Glutamatergic neuron (in vitro differentiated cells): ENCODE measurements at regions not wholly inside any gene's neighbourhood (a gene's known extent, or its start where the extent isn't known, plus 50 kb on each side); places are given as distances from the start of the nearest gene placed in this dataset.

Experiments used
- DNase-seq: peaks from one replicate; pipeline ENCODE4 v3.0.0; 2022
- H3K27ac Mint-ChIP-seq: one replicate; pipeline ENCODE4 v1.8.0; 2020; ENCODE audit warnings: mild to moderate bottlenecking, mixed read lengths, inconsistent platforms; ENCODE audit not compliant: unreplicated experiment
- H3K27me3 Mint-ChIP-seq: one replicate; pipeline ENCODE4 v1.8.0; 2020; ENCODE audit warnings: mild to moderate bottlenecking, moderate library complexity, mixed read lengths, inconsistent platforms; ENCODE audit not compliant: unreplicated experiment
- H3K36me3 Mint-ChIP-seq: one replicate; pipeline ENCODE4 v1.8.0; 2020; ENCODE audit warnings: mild to moderate bottlenecking, mixed read lengths, inconsistent platforms; ENCODE audit not compliant: unreplicated experiment
- H3K4me1 Mint-ChIP-seq: one replicate; pipeline ENCODE4 v1.8.0; 2020; ENCODE audit warnings: mild to moderate bottlenecking, low read depth, mixed read lengths, inconsistent platforms; ENCODE audit not compliant: unreplicated experiment
- H3K4me3 Mint-ChIP-seq: one replicate; pipeline ENCODE4 v1.8.0; 2020; ENCODE audit warnings: mild to moderate bottlenecking, mixed read lengths, inconsistent platforms; ENCODE audit not compliant: unreplicated experiment
- H3K9me3 Mint-ChIP-seq: one replicate; pipeline ENCODE4 v1.8.0; 2020; ENCODE audit warnings: mild to moderate bottlenecking, moderate library complexity, mixed read lengths, inconsistent platforms; ENCODE audit not compliant: unreplicated experiment
- CTCF ChIP-seq: fragments of 200-600 bp; sonication (generic); IDR thresholded peaks from one replicate; pipeline ENCODE4 v1.5.0; 2021; ENCODE audit not compliant: partially characterized antibody, unreplicated experiment

GRCh38 chr9:88813638-88814209, 177.5 kb upstream of the S1PR3 start:
- Mint-ChIP-seq H3K4me3 (no peak overlapping the region), H3K27ac (no peak overlapping the region), H3K9me3 (no peaks in the 10 kb centered on the region), H3K27me3 (no peaks in the 10 kb centered on the region), H3K4me1 (peaks cover 2% of the 10 kb centered on the region), H3K36me3 (no peaks in the 10 kb centered on the region)
- DNase-seq = no peak
- no peak for TF ChIP-seq CTCF

DNA sequence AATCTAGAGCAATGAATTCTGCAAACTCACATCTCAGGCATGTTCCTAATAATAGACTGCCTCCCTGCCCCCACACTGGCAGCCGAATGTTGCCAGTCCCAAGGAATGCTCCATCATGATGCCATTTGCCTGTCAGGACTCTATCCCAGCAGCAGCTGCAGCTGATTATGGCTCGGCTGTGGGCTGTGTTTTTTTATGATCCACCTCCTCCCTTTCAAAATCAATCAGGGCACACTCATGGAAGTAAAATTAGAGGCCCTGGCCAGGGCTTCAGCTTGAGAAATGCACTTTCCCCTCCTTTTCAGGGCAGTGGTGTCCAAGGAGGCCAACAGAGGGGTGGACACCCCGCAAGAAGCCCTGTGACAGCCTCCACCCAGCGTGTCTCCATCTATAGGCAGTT, 176.7 kb upstream of the S1PR3 start:
- Mint-ChIP-seq H3K27ac (no peak overlapping the region), H3K4me1 (peaks cover 7% of the 10 kb centered on the region), H3K9me3 (no peaks in the 10 kb centered on the region), H3K4me3 (no peak overlapping the region), H3K36me3 (no peaks in the 10 kb centered on the region), H3K27me3 (no peaks in the 10 kb centered on the region)
- no peak for TF ChIP-seq CTCF
- no peak for DNase-seq

GRCh38 chr9:88816141-88816540, 175.1 kb upstream of the S1PR3 start:
- Mint-ChIP-seq H3K4me3 (no peak overlapping the region), H3K4me1 (peaks cover 7% of the 10 kb centered on the region)
- no peak for TF ChIP-seq CTCF

DNA sequence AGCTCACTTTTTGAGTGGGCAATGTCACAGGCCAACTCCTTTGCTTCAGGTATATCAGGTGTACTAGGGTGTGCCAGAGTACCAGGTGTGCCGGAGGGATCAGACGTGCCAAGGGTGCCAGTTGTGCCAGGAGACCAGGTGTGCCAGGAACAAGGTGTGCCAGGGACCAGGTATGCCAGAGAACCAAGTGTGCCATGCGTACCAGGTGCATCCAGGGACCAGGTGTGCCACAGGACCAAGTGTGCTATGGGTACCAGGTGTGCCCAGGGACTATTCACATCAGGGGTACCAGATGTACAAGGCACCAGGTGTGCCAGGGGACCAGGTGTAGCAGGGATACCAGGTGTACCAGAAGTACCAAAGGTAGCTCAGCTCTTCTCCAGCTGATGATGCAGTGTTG, 174.7 kb upstream of the S1PR3 start:
- H3K27me3 Mint-ChIP-seq = no peaks in the 10 kb centered on the region
- peaks cover 1% of the 10 kb centered on the region for H3K9me3 Mint-ChIP-seq
- no peak for TF ChIP-seq CTCF
- peaks cover 7% of the 10 kb centered on the region for H3K4me1 Mint-ChIP-seq
- no peaks in the 10 kb centered on the region for H3K36me3 Mint-ChIP-seq
- no peak overlapping the region for H3K4me3 Mint-ChIP-seq
- H3K27ac Mint-ChIP-seq = no peak overlapping the region
- no peak for DNase-seq

More at GRCh38 chr9:88816141-88816540, 175.1 kb upstream of the S1PR3 start:
- H3K9me3 Mint-ChIP-seq = peaks cover 1% of the 10 kb centered on the region
- H3K27ac Mint-ChIP-seq = no peak overlapping the region
- no peaks in the 10 kb centered on the region for H3K27me3 Mint-ChIP-seq
- H3K36me3 Mint-ChIP-seq = no peaks in the 10 kb centered on the region
- no peak for DNase-seq

- peaks cover 1% of the 10 kb centered on the region for H3K9me3 Mint-ChIP-seq
- no peak overlapping the region for H3K27ac Mint-ChIP-seq
- no peak overlapping the region for H3K4me3 Mint-ChIP-seq
- no peaks in the 10 kb centered on the region for H3K36me3 Mint-ChIP-seq
- TF ChIP-seq CTCF = no peak
- no peaks in the 10 kb centered on the region for H3K27me3 Mint-ChIP-seq
- H3K4me1 Mint-ChIP-seq = peaks cover 7% of the 10 kb centered on the region
- DNase-seq = no peak
These were observed 173.6 kb upstream of the S1PR3 start for GRCh38 chr9:88817628-88818027.
